Right atrium auricular region (tissue), 2 donors: ENCODE measurements at regions not wholly inside any gene's neighbourhood (a gene's known extent, or its start where the extent isn't known, plus 50 kb on each side); places are given as distances from the start of the nearest gene placed in this dataset.
A peak's percentile ranks its signal among the peaks of the same experiment; 100 is the strongest.

ENCODE experiments used
- DNase-seq: peaks from one replicate; pipeline ENCODE4 v3.0.0-alpha.2; 2019; ENCODE audit warnings: low spot score
- H3K27ac ChIP-seq, 2 donors: fragments of 200-600 bp; sonication (generic); 1 replicate in 1 of 2; 2 replicates in 1 of 2; pipeline ENCODE4 v1.5.1; 2016 to 2019
- H3K27me3 ChIP-seq, 2 donors: fragments of 200-600 bp; sonication (generic); one replicate each; pipeline versions ENCODE4 v1.5.1 to v1.6.0; 2017 to 2019
- H3K36me3 ChIP-seq: fragments of 200-600 bp; sonication (generic); one replicate; pipeline ENCODE4 v1.5.1; 2016
- H3K4me1 ChIP-seq, 2 donors: fragments of 200-600 bp; sonication (generic); one replicate each; pipeline versions ENCODE4 v1.5.1 to v1.6.0; 2017 to 2019
- H3K4me3 ChIP-seq, 2 donors: fragments of 200-600 bp; sonication (generic); 1 replicate in 1 of 2; 2 replicates in 1 of 2; pipeline ENCODE4 v1.5.1; 2017 to 2019; ENCODE audit warnings: mild to moderate bottlenecking in 1 of 2, moderate library complexity in 1 of 2
- H3K9me3 ChIP-seq, 2 donors: fragments of 200-600 bp; sonication (generic); one replicate each; pipeline ENCODE4 v1.5.1; 2019
- TF ChIP-seq, protein P1 (sequence below), 2 donors: fragments of 200-600 bp; sonication (generic); IDR thresholded peaks; one replicate each; pipeline ENCODE4 v1.5.1; 2019; ENCODE audit warnings: antibody characterized with exemption in 2 of 2

DNA sequence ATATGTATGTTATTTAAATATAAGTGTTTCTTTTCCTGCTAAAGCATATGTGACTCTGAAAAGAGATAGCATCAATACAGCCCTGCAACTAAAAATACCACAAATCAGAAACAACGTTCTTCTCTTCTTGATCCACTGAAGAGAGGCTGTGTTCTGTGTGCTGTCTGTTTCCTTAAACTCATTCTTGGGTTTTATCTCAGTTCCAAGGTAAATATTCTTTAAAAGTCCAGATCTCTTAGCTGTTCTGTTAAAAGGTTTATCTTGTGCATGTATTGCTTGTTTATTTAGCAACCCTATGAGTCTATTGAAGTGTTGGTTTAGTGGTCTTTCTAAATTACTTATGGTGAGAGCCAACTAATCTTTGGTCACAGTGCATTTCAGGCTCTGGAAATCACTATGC lies 173.3 kb upstream of the NT5C1B start:
- H3K36me3 ChIP-seq, result no peaks in the 10 kb centered on the region
- H3K27me3 ChIP-seq, result no peaks in the 10 kb centered on the region
- H3K9me3 ChIP-seq, result no peaks in the 10 kb centered on the region
- no peak overlapping the region for H3K4me3 ChIP-seq
- H3K27ac ChIP-seq, result no peak overlapping the region
- TF ChIP-seq, protein P1, sequence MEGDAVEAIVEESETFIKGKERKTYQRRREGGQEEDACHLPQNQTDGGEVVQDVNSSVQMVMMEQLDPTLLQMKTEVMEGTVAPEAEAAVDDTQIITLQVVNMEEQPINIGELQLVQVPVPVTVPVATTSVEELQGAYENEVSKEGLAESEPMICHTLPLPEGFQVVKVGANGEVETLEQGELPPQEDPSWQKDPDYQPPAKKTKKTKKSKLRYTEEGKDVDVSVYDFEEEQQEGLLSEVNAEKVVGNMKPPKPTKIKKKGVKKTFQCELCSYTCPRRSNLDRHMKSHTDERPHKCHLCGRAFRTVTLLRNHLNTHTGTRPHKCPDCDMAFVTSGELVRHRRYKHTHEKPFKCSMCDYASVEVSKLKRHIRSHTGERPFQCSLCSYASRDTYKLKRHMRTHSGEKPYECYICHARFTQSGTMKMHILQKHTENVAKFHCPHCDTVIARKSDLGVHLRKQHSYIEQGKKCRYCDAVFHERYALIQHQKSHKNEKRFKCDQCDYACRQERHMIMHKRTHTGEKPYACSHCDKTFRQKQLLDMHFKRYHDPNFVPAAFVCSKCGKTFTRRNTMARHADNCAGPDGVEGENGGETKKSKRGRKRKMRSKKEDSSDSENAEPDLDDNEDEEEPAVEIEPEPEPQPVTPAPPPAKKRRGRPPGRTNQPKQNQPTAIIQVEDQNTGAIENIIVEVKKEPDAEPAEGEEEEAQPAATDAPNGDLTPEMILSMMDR (IDR thresholded peaks at IDR 0.05), result no peak
- no peak for DNase-seq
- H3K4me1 ChIP-seq, result peaks cover 0 to 10% of the 10 kb centered on the region in 2 donors

DNA sequence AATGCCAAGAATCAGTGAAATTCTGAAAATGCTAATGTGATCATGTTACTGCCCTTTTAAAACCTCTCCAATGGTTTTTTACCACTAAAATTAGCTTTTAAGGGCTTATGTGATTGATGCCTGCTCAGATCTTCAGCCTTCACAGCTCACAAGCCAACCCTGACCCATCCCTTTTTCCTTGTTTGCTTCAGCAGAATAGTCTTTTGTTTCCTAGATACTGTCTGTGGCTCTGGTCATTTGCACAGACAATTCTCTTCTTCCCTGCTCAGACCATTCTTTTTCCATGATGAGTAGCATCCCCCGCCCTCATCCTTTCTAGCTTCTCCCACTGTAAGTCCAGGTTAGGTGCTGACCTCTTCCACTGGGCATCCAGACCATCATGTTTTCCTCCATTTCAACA lies 164.9 kb upstream of the NT5C1B start:
- Histone ChIP-seq H3K9me3 (no peaks in the 10 kb centered on the region), H3K36me3 (no peaks in the 10 kb centered on the region), H3K4me1 (peaks cover 0 to 24% of the 10 kb centered on the region in 2 donors), H3K4me3 (no peak overlapping the region), H3K27me3 (no peaks in the 10 kb centered on the region), H3K27ac (no peak overlapping the region)
- no peak for DNase-seq
- TF ChIP-seq, protein P1 (IDR thresholded peaks at IDR 0.05), result no peak

DNA sequence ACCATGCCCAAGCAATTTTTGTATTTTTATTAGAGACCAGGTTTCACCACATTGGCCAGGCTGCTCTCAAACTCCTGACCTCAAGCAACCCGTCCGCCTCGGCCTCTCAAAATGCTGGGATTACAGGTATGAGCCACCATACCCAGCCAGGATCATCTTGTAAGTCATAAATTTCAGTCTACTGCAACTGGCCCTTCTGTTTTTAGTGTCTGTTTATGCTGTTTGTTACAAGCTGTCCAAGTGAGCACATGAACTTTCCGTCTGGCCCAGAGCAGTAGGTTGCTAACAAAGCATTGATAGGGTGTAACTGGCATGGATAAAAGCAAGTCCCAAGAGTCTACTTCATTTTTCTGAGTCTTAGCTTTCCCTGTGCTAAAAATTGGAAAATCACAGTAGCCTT lies 164.4 kb upstream of the NT5C1B start:
- no peak for DNase-seq
- Histone ChIP-seq H3K4me1 (peaks cover 0 to 24% of the 10 kb centered on the region in 2 donors), H3K27ac (no peak overlapping the region), H3K9me3 (no peaks in the 10 kb centered on the region), H3K4me3 (no peak overlapping the region), H3K27me3 (no peaks in the 10 kb centered on the region), H3K36me3 (no peaks in the 10 kb centered on the region)
- TF ChIP-seq, protein P1 (IDR thresholded peaks at IDR 0.05), result no peak

DNA sequence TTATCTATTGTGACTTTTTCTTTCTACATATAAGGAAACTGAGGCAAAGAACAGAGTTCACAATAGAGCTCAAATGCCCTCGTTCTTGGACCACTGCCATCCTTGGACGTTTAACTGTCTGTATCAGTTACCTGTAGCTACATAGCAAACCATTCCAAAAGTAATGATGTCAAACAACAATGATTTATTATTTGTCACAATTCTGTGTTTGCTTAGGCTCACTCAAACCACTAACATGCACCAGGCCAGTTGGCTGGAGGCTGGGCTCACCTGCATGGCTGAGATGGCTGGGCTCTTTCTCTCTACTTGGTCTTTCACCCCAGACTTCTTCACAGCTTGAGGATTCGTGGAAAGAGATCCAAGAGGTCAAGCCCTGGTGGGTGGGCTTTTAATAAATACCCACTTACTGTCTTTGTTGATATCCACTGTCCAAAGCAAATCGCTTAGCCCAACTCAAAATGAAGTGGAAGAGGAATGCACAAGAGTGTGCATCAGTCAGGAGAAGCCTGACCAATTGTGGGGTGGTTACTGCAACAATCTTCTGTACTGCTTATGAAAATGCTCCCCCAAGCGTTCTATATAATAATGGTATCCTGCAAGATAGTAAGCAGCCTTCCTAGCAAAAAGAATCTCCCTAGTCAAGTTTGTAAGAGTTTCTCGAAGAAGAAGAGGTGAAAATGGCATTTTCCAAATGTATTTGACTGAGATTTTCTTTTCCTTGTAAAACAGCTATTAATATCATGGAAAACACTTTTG lies 163.5 kb upstream of the NT5C1B start:
- H3K27ac ChIP-seq, result no peak overlapping the region
- H3K9me3 ChIP-seq, result no peaks in the 10 kb centered on the region
- H3K36me3 ChIP-seq, result no peaks in the 10 kb centered on the region
- no peaks in the 10 kb centered on the region for H3K27me3 ChIP-seq
- peaks cover 0 to 24% of the 10 kb centered on the region in 2 donors for H3K4me1 ChIP-seq
- H3K4me3 ChIP-seq, result no peak overlapping the region
- TF ChIP-seq, protein P1 (IDR thresholded peaks at IDR 0.05), result no peak
- no peak for DNase-seq

DNA sequence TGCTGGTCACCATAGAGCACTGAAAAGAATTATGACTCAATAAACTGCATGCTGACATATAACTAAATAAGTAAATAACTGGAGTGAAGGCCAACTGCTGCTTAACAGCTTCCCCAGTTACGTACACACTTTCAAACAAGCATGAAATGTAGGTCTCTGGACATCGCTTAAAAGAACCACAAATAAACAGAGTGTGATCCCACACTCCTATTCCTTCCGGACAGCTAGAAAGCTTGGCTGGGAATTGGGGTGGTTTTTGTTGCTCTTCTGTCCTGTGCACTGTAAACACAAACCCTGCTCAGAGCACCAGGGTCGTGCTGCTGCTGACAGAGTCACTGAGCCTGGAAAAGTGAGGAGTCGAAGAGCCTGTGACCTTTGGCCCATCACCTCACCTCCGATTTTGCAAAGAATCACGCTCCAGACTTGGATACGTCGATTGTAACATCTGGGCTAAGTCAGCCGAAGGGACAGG lies 162.7 kb upstream of the NT5C1B start:
- Histone ChIP-seq H3K9me3 (no peaks in the 10 kb centered on the region), H3K27me3 (no peaks in the 10 kb centered on the region), H3K27ac (peak overlapping the region in 1 of 2 donors; percentile 36), H3K4me1 (peaks cover 0 to 24% of the 10 kb centered on the region in 2 donors), H3K36me3 (no peaks in the 10 kb centered on the region), H3K4me3 (no peak overlapping the region)
- TF ChIP-seq, protein P1 (IDR thresholded peaks at IDR 0.05), result no peak
- no peak for DNase-seq
